ENCODE measurements at regions not wholly inside any gene's neighbourhood (a gene's known extent, or its start where the extent isn't known, plus 50 kb on each side); places are given as distances from the start of the nearest gene placed in this dataset.

GRCh38 chr10:2963889-2964631 is 103.3 kb upstream of the PFKP start:
- no peaks in the 10 kb centered on the region for H3F3A ChIP-seq (ENCODE audit: low read length, unreplicated experiment)
- intact Hi-C loops (cut with micrococcal nuclease) = no loop called here
- no peaks in the 10 kb centered on the region for H3K79me2 ChIP-seq (ENCODE audit: low read length)
- DNase-seq = no peak
- ChIA-PET POLR2A (ENCODE audit: unreplicated experiment) (no interaction called here), CTCF (no interaction called here)
- no peaks in the 10 kb centered on the region for H3K9me2 ChIP-seq (replicated peaks; ENCODE audit: low read length)
- H3K27ac ChIP-seq (ENCODE audit: low read length) = no peak overlapping the region
- H3K9ac ChIP-seq (ENCODE audit: low read length) = no peak overlapping the region
- no peaks in the 10 kb centered on the region for H3K9me3 ChIP-seq (ENCODE audit: low read length)
- BruUV-seq (replicated peaks) = no TSS peak
- no peak overlapping the region for H3K4me2 ChIP-seq (ENCODE audit: low read length)
- H4K20me1 ChIP-seq (ENCODE audit: low read length) = no peaks in the 10 kb centered on the region
- H2AFZ ChIP-seq (ENCODE audit: low read length) = no peak overlapping the region
- no peaks in the 10 kb centered on the region for H3K4me1 ChIP-seq (ENCODE audit: insufficient read depth, low read length)
- H3K4me3 ChIP-seq (ENCODE audit: low read length) = no peak overlapping the region
- no peak for TF ChIP-seq EZH2phosphoT487 (IDR thresholded peaks at IDR 0.05; ENCODE audit: borderline replicate concordance, low read length)
- TF ChIP-seq, protein P1, sequence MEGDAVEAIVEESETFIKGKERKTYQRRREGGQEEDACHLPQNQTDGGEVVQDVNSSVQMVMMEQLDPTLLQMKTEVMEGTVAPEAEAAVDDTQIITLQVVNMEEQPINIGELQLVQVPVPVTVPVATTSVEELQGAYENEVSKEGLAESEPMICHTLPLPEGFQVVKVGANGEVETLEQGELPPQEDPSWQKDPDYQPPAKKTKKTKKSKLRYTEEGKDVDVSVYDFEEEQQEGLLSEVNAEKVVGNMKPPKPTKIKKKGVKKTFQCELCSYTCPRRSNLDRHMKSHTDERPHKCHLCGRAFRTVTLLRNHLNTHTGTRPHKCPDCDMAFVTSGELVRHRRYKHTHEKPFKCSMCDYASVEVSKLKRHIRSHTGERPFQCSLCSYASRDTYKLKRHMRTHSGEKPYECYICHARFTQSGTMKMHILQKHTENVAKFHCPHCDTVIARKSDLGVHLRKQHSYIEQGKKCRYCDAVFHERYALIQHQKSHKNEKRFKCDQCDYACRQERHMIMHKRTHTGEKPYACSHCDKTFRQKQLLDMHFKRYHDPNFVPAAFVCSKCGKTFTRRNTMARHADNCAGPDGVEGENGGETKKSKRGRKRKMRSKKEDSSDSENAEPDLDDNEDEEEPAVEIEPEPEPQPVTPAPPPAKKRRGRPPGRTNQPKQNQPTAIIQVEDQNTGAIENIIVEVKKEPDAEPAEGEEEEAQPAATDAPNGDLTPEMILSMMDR (conservative IDR thresholded peaks at IDR 0.05; ENCODE audit: low read depth, low read length) = no peak
- TF ChIP-seq EZH2 (IDR thresholded peaks at IDR 0.05; ENCODE audit: low read length, unreplicated experiment) = no peak
- H3K36me3 ChIP-seq (ENCODE audit: low read depth, low read length) = no peaks in the 10 kb centered on the region
- ATAC-seq = no peak
- no peaks in the 10 kb centered on the region for H3K27me3 ChIP-seq (ENCODE audit: low read length)

- Histone ChIP-seq H3K27me3 (ENCODE audit: low read length) (no peaks in the 10 kb centered on the region), H3K27ac (ENCODE audit: low read length) (no peak overlapping the region), H3K36me3 (ENCODE audit: low read depth, low read length) (no peaks in the 10 kb centered on the region), H2AFZ (ENCODE audit: low read length) (no peak overlapping the region), H3K4me2 (ENCODE audit: low read length) (no peak overlapping the region), H4K20me1 (ENCODE audit: low read length) (no peaks in the 10 kb centered on the region), H3F3A (ENCODE audit: low read length, unreplicated experiment) (no peaks in the 10 kb centered on the region), H3K9me3 (ENCODE audit: low read length) (no peaks in the 10 kb centered on the region), H3K4me1 (ENCODE audit: insufficient read depth, low read length) (no peaks in the 10 kb centered on the region), H3K9ac (ENCODE audit: low read length) (no peak overlapping the region), H3K79me2 (ENCODE audit: low read length) (no peaks in the 10 kb centered on the region), H3K9me2 (replicated peaks; ENCODE audit: low read length) (no peaks in the 10 kb centered on the region), H3K4me3 (ENCODE audit: low read length) (no peak overlapping the region)
- no peak for ATAC-seq
- TF ChIP-seq, protein P1 (conservative IDR thresholded peaks at IDR 0.05; ENCODE audit: low read depth, low read length) = no peak
- TF ChIP-seq EZH2phosphoT487 (IDR thresholded peaks at IDR 0.05; ENCODE audit: borderline replicate concordance, low read length) (no peak), EZH2 (IDR thresholded peaks at IDR 0.05; ENCODE audit: low read length, unreplicated experiment) (no peak)
- POLR2A ChIA-PET (ENCODE audit: unreplicated experiment) = no interaction called here
- no peak for DNase-seq
- CTCF ChIA-PET = no interaction called here
- BruUV-seq (replicated peaks) = no TSS peak
- intact Hi-C loops (cut with micrococcal nuclease) = no loop called here
Measured at GRCh38 chr10:2962194-2962593, 105.2 kb upstream of the PFKP start.

GRCh38 chr10:2958659-2959058 is 108.7 kb upstream of the PFKP start:
- TF ChIP-seq EZH2 (IDR thresholded peaks at IDR 0.05; ENCODE audit: low read length, unreplicated experiment) (no peak), EZH2phosphoT487 (IDR thresholded peaks at IDR 0.05; ENCODE audit: borderline replicate concordance, low read length) (no peak)
- TF ChIP-seq, protein P1 (conservative IDR thresholded peaks at IDR 0.05; ENCODE audit: low read depth, low read length) = no peak
- intact Hi-C loops (cut with micrococcal nuclease) = no loop called here
- H3K79me2 ChIP-seq (ENCODE audit: low read length) = no peaks in the 10 kb centered on the region
- BruUV-seq (replicated peaks) = no TSS peak
- no peak overlapping the region for H3K4me2 ChIP-seq (ENCODE audit: low read length)
- CTCF ChIA-PET = no interaction called here
- POLR2A ChIA-PET (ENCODE audit: unreplicated experiment) = no interaction called here
- H3K9ac ChIP-seq (ENCODE audit: low read length) = no peak overlapping the region
- no peaks in the 10 kb centered on the region for H3K4me1 ChIP-seq (ENCODE audit: insufficient read depth, low read length)
- no peak for DNase-seq
- no peaks in the 10 kb centered on the region for H3K27me3 ChIP-seq (ENCODE audit: low read length)
- no peaks in the 10 kb centered on the region for H3F3A ChIP-seq (ENCODE audit: low read length, unreplicated experiment)
- no peaks in the 10 kb centered on the region for H4K20me1 ChIP-seq (ENCODE audit: low read length)
- no peak for ATAC-seq
- H3K9me3 ChIP-seq (ENCODE audit: low read length) = no peaks in the 10 kb centered on the region
- H3K4me3 ChIP-seq (ENCODE audit: low read length) = no peak overlapping the region
- no peaks in the 10 kb centered on the region for H3K36me3 ChIP-seq (ENCODE audit: low read depth, low read length)
- H3K27ac ChIP-seq (ENCODE audit: low read length) = no peak overlapping the region
- no peak overlapping the region for H2AFZ ChIP-seq (ENCODE audit: low read length)
- H3K9me2 ChIP-seq (replicated peaks; ENCODE audit: low read length) = no peaks in the 10 kb centered on the region

Data from PC-3 (cell line).